ENCODE measurements at regions not wholly inside any gene's neighbourhood (a gene's known extent, or its start where the extent isn't known, plus 50 kb on each side); places are given as distances from the start of the nearest gene placed in this dataset.

GRCh38 chr7:142348921-142349405 is 91.1 kb upstream of the PRSS58 start:
- peaks cover 0 to 3% of the 10 kb centered on the region in 2 donors for H3K27me3 ChIP-seq
- H3K9me3 ChIP-seq = no peaks in the 10 kb centered on the region
- TF ChIP-seq EP300 (IDR thresholded peaks at IDR 0.05) = no peak
- TF ChIP-seq POLR2A (IDR thresholded peaks at IDR 0.05) = no peak
- TF ChIP-seq, protein P1, sequence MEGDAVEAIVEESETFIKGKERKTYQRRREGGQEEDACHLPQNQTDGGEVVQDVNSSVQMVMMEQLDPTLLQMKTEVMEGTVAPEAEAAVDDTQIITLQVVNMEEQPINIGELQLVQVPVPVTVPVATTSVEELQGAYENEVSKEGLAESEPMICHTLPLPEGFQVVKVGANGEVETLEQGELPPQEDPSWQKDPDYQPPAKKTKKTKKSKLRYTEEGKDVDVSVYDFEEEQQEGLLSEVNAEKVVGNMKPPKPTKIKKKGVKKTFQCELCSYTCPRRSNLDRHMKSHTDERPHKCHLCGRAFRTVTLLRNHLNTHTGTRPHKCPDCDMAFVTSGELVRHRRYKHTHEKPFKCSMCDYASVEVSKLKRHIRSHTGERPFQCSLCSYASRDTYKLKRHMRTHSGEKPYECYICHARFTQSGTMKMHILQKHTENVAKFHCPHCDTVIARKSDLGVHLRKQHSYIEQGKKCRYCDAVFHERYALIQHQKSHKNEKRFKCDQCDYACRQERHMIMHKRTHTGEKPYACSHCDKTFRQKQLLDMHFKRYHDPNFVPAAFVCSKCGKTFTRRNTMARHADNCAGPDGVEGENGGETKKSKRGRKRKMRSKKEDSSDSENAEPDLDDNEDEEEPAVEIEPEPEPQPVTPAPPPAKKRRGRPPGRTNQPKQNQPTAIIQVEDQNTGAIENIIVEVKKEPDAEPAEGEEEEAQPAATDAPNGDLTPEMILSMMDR (IDR thresholded peaks at IDR 0.05) = no peak
- 75 to 77% methylated on average over 5 to 6 of the region's 6 CpGs for WGBS, 2 donors
- H3K4me3 ChIP-seq = no peak overlapping the region
- H3K4me1 ChIP-seq = no peaks in the 10 kb centered on the region
- no peak for DNase-seq (ENCODE audit: low spot score in 2 of 2)
- no peak overlapping the region for H3K27ac ChIP-seq
- no peaks in the 10 kb centered on the region for H3K36me3 ChIP-seq

DNA sequence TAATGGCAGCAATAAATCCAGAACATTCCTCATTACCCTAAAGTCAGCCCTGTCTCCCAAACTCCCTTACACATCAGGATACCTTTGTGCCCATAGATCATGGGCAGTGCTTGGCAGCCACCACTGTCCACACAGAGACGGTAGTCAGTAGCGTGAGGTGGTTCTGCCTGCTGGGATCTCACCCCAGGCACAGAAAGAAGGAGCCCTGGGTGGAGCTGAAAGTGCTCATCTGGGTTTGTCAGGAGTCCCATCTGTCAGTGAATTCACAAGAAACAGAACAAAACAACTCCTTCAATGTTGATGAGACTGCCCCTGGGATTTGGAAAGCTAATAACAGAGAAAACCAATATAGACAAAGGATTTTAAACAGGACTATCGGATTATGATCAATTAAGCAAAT is 90.2 kb upstream of the PRSS58 start:
- Histone ChIP-seq H3K4me3 (no peak overlapping the region), H3K27me3 (peaks cover 0 to 3% of the 10 kb centered on the region in 2 donors), H3K9me3 (no peaks in the 10 kb centered on the region), H3K4me1 (no peaks in the 10 kb centered on the region), H3K27ac (no peak overlapping the region), H3K36me3 (no peaks in the 10 kb centered on the region)
- TF ChIP-seq POLR2A (IDR thresholded peaks at IDR 0.05) (no peak), EP300 (IDR thresholded peaks at IDR 0.05) (no peak)
- TF ChIP-seq, protein P1 (IDR thresholded peaks at IDR 0.05) = no peak
- WGBS, 2 donors = 66 to 92% methylated on average over 3 of the region's 3 CpGs
- no peak for DNase-seq (ENCODE audit: low spot score in 2 of 2)

DNA sequence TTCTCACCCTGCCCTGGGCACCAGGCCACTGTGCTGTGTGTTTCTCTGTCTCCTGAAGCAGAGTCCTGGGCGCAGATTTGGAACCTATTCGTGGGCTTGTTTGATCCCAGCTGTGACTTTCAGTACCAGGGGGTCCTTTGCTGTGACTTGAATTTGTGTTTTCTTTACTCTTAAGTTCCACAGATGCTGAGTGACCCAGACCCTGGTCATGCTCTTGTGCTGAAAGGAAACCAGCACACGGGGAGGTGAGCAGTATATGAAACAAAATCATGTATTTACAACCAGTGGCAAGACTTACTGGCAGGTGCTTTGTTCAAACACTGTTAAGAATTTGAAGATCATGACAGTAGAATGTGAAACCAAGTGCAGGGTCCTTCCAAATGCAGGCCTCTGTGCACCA is 89.2 kb upstream of the PRSS58 start:
- no peak for TF ChIP-seq EP300 (IDR thresholded peaks at IDR 0.05)
- TF ChIP-seq, protein P1 (IDR thresholded peaks at IDR 0.05) = no peak
- no peak for TF ChIP-seq POLR2A (IDR thresholded peaks at IDR 0.05)
- Histone ChIP-seq H3K27me3 (peaks cover 0 to 3% of the 10 kb centered on the region in 2 donors), H3K4me3 (no peak overlapping the region), H3K9me3 (no peaks in the 10 kb centered on the region), H3K4me1 (no peaks in the 10 kb centered on the region), H3K27ac (no peak overlapping the region), H3K36me3 (no peaks in the 10 kb centered on the region)
- 53 to 75% methylated on average over 3 of the region's 3 CpGs for WGBS, 2 donors
- no peak for DNase-seq (ENCODE audit: low spot score in 2 of 2)

DNA sequence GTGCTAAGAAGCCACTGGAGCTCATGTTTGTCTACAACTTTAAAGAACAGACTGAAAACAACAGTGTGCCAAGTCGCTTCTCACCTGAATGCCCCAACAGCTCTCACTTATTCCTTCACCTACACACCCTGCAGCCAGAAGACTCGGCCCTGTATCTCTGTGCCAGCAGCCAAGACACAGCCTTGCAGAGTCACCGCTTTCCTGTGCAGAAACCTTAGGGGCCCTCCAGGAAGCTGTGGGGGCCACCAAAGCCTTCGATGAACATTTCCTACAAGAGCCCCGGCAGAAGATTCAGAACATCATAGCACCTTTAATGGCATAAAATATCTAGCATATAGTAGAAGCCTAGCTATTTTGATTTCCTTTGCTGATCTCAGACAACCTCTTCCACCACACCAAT is 88.0 kb upstream of the PRSS58 start:
- H3K9me3 ChIP-seq = no peaks in the 10 kb centered on the region
- no peaks in the 10 kb centered on the region for H3K4me1 ChIP-seq
- H3K27ac ChIP-seq = no peak overlapping the region
- H3K4me3 ChIP-seq = no peak overlapping the region
- no peaks in the 10 kb centered on the region for H3K36me3 ChIP-seq
- TF ChIP-seq EP300 (IDR thresholded peaks at IDR 0.05) (no peak), POLR2A (IDR thresholded peaks at IDR 0.05) (no peak)
- TF ChIP-seq, protein P1 (IDR thresholded peaks at IDR 0.05) = no peak
- H3K27me3 ChIP-seq = peaks cover 0 to 3% of the 10 kb centered on the region in 2 donors
- 74 to 78% methylated on average over 5 of the region's 5 CpGs for WGBS, 2 donors
- DNase-seq (ENCODE audit: low spot score in 2 of 2) = no peak

GRCh38 chr7:142338633-142339501 is 81.0 kb upstream of the PRSS58 start:
- Histone ChIP-seq H3K4me3 (no peak overlapping the region), H3K9me3 (no peaks in the 10 kb centered on the region), H3K36me3 (no peaks in the 10 kb centered on the region), H3K27me3 (no peaks in the 10 kb centered on the region), H3K27ac (no peak overlapping the region), H3K4me1 (no peaks in the 10 kb centered on the region)
- TF ChIP-seq POLR2A (IDR thresholded peaks at IDR 0.05) = no peak
- TF ChIP-seq, protein P1 (IDR thresholded peaks at IDR 0.05) = peak in 1 of 5 experiments; percentile 19
- no peak for TF ChIP-seq EP300 (IDR thresholded peaks at IDR 0.05)
- DNase-seq (ENCODE audit: low spot score in 2 of 2) = peak in 1 of 2 donors; percentile 31
- 46 to 50% methylated on average over 6 of the region's 6 CpGs for WGBS, 2 donors

All from tibial nerve (tissue), 4 donors.